Thoracic aorta (tissue), 2 donors: ENCODE measurements at regions not wholly inside any gene's neighbourhood (a gene's known extent, or its start where the extent isn't known, plus 50 kb on each side); places are given as distances from the start of the nearest gene placed in this dataset.
A peak's percentile ranks its signal among the peaks of the same experiment; 100 is the strongest.

ENCODE experiments used
- ATAC-seq: fragments of 150-250 bp; one replicate; pipeline ENCODE4 v1.8.0; 2017; ENCODE audit warnings: low read depth; ENCODE audit not compliant: insufficient number of reproducible peaks, low FRiP score
- DNase-seq: peaks from one replicate; pipeline ENCODE4 v3.0.0-alpha.2; 2020; ENCODE audit warnings: low spot score
- H3K27ac ChIP-seq, 2 donors: fragments of 200-600 bp; sonication (generic); 1 replicate in 1 of 2; 2 replicates in 1 of 2; pipeline ENCODE4 v1.5.1; 2016; ENCODE audit warnings: mild to moderate bottlenecking in 2 of 2, moderate library complexity in 2 of 2
- H3K27me3 ChIP-seq: fragments of 200-600 bp; sonication (generic); replicated peaks from 2 replicates; pipeline ENCODE4 v1.6.0; 2016; ENCODE audit warnings: mild to moderate bottlenecking; ENCODE audit not compliant: insufficient read depth
- H3K36me3 ChIP-seq: fragments of 200-600 bp; sonication (generic); one replicate; pipeline ENCODE4 v1.5.1; 2016
- H3K4me1 ChIP-seq, 2 donors: fragments of 200-600 bp; sonication (generic); 1 replicate in 1 of 2; 2 replicates in 1 of 2; pipeline versions ENCODE4 v1.5.1 to v1.6.0; 2016; ENCODE audit warnings: low read depth in 2 of 2, mild to moderate bottlenecking in 1 of 2; ENCODE audit not compliant: control insufficient read depth in 1 of 2
- H3K4me3 ChIP-seq: fragments of 200-600 bp; sonication (generic); 2 replicates; pipeline ENCODE4 v1.5.1; 2016; ENCODE audit warnings: mild to moderate bottlenecking
- H3K9me3 ChIP-seq: fragments of 200-600 bp; sonication (generic); 2 replicates; pipeline ENCODE4 v1.5.1; 2016
- CTCF ChIP-seq: fragments of 200-600 bp; sonication (generic); IDR thresholded peaks from one replicate; pipeline ENCODE4 v1.5.1; 2019; ENCODE audit warnings: antibody characterized with exemption

GRCh38 chr15:47477341-47477740 is 240.0 kb upstream of the SEMA6D start:
- no peaks in the 10 kb centered on the region for H3K36me3 ChIP-seq
- H3K27ac ChIP-seq, result no peak overlapping the region
- H3K4me3 ChIP-seq, result no peak overlapping the region
- no peak for ATAC-seq
- H3K9me3 ChIP-seq, result no peaks in the 10 kb centered on the region
- TF ChIP-seq CTCF, result no peak
- peaks cover 17 to 46% of the 10 kb centered on the region in 2 donors for H3K4me1 ChIP-seq
- no peaks in the 10 kb centered on the region for H3K27me3 ChIP-seq
- no peak for DNase-seq

GRCh38 chr15:47484059-47484458 is 233.2 kb upstream of the SEMA6D start:
- Histone ChIP-seq H3K27ac (no peak overlapping the region), H3K4me3 (no peak overlapping the region), H3K27me3 (no peaks in the 10 kb centered on the region), H3K9me3 (no peaks in the 10 kb centered on the region), H3K4me1 (peaks cover 0 to 6% of the 10 kb centered on the region in 2 donors), H3K36me3 (no peaks in the 10 kb centered on the region)
- no peak for DNase-seq
- ATAC-seq, result peak; percentile 52
- TF ChIP-seq CTCF, result no peak

GRCh38 chr15:47484997-47485396 is 232.3 kb upstream of the SEMA6D start:
- Histone ChIP-seq H3K27me3 (no peaks in the 10 kb centered on the region), H3K4me1 (peaks cover 0 to 6% of the 10 kb centered on the region in 2 donors), H3K9me3 (no peaks in the 10 kb centered on the region), H3K4me3 (no peak overlapping the region), H3K27ac (no peak overlapping the region), H3K36me3 (no peaks in the 10 kb centered on the region)
- ATAC-seq (no peak), DNase-seq (no peak)
- TF ChIP-seq CTCF, result no peak

GRCh38 chr15:47485419-47485818 is 231.9 kb upstream of the SEMA6D start:
- no peak for TF ChIP-seq CTCF
- ATAC-seq (no peak), DNase-seq (no peak)
- Histone ChIP-seq H3K36me3 (no peaks in the 10 kb centered on the region), H3K27ac (no peak overlapping the region), H3K4me3 (no peak overlapping the region), H3K4me1 (peaks cover 0 to 6% of the 10 kb centered on the region in 2 donors), H3K9me3 (no peaks in the 10 kb centered on the region), H3K27me3 (no peaks in the 10 kb centered on the region)

- no peak overlapping the region for H3K27ac ChIP-seq
- no peaks in the 10 kb centered on the region for H3K27me3 ChIP-seq
- H3K36me3 ChIP-seq, result no peaks in the 10 kb centered on the region
- no peaks in the 10 kb centered on the region for H3K9me3 ChIP-seq
- no peak for ATAC-seq
- DNase-seq, result no peak
- no peak for TF ChIP-seq CTCF
- no peak overlapping the region for H3K4me3 ChIP-seq
- peaks cover 0 to 6% of the 10 kb centered on the region in 2 donors for H3K4me1 ChIP-seq
These were observed 231.3 kb upstream of the SEMA6D start for GRCh38 chr15:47486040-47486439.
